ENCODE measurements at regions not wholly inside any gene's neighbourhood (a gene's known extent, or its start where the extent isn't known, plus 50 kb on each side); places are given as distances from the start of the nearest gene placed in this dataset.

DNA sequence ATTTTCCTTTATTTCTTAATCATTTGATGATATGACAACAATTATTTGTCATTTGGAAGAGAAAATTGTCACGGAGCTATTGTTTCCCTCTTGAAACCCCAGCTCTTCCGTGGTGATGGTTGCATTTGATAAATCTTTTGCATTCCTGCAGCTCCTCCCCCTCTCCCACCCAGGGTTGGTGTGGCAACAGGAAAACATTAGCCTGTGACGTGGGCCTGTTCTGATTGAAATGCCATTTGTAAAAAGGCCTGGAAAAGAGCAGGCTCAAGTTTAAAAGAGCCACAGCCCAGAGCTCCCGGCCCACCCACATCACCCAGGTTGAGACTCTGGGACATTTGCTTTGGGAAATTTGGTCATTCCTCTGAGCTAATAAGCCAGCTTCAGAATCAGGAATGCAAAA is 282.5 kb downstream of the RPLP1 start:
- no peak for DNase-seq (ENCODE audit: extremely low spot score in 2 of 2)
- intact Hi-C loops (cut with DNase I) = no loop called here

GRCh38 chr15:69736161-69736560 is 283.5 kb downstream of the RPLP1 start:
- intact Hi-C loops (cut with DNase I) = no loop called here
- Histone ChIP-seq H3K9me3 (no peaks in the 10 kb centered on the region), H3K27me3 (no peaks in the 10 kb centered on the region), H3K4me1 (peaks cover 10% of the 10 kb centered on the region), H3K36me3 (no peaks in the 10 kb centered on the region), H3K27ac (no peak overlapping the region), H3K4me3 (no peak overlapping the region)
- DNase-seq (ENCODE audit: extremely low spot score in 2 of 2) = no peak
- TF ChIP-seq POLR2AphosphoS5 (IDR thresholded peaks at IDR 0.05; ENCODE audit: insufficient read depth in 1 of 2, low read depth in 1 of 2) = no peak
- TF ChIP-seq, protein P1, sequence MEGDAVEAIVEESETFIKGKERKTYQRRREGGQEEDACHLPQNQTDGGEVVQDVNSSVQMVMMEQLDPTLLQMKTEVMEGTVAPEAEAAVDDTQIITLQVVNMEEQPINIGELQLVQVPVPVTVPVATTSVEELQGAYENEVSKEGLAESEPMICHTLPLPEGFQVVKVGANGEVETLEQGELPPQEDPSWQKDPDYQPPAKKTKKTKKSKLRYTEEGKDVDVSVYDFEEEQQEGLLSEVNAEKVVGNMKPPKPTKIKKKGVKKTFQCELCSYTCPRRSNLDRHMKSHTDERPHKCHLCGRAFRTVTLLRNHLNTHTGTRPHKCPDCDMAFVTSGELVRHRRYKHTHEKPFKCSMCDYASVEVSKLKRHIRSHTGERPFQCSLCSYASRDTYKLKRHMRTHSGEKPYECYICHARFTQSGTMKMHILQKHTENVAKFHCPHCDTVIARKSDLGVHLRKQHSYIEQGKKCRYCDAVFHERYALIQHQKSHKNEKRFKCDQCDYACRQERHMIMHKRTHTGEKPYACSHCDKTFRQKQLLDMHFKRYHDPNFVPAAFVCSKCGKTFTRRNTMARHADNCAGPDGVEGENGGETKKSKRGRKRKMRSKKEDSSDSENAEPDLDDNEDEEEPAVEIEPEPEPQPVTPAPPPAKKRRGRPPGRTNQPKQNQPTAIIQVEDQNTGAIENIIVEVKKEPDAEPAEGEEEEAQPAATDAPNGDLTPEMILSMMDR (IDR thresholded peaks at IDR 0.05) = no peak
- no peak for TF ChIP-seq POLR2A (IDR thresholded peaks at IDR 0.05)

More for the DNA sequence above, 282.5 kb downstream of the RPLP1 start:
- Histone ChIP-seq H3K36me3 (no peaks in the 10 kb centered on the region), H3K4me3 (no peak overlapping the region), H3K4me1 (peaks cover 10% of the 10 kb centered on the region), H3K27ac (no peak overlapping the region), H3K9me3 (no peaks in the 10 kb centered on the region), H3K27me3 (no peaks in the 10 kb centered on the region)
- TF ChIP-seq POLR2AphosphoS5 (IDR thresholded peaks at IDR 0.05; ENCODE audit: insufficient read depth in 1 of 2, low read depth in 1 of 2) (no peak), POLR2A (IDR thresholded peaks at IDR 0.05) (no peak)
- TF ChIP-seq, protein P1 (IDR thresholded peaks at IDR 0.05) = no peak

DNA sequence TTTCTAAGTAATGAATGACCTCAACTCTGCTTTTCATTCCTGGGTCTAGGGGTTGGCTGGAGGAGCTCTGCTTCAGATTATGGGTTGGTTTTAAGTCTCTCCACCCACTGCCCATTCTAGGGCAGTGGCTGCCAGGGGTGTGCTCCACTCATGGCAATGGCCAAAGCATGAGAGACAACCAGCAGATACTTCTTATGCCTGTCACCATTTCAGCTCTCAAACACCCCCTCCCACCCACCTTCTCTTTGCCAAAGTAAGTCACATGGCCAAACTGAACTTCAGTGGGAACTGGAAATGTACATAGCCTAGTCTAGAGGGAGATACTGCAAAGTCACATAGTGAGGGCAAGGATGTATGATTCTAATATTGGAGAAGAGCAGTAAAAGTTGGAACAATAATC is 285.3 kb downstream of the RPLP1 start:
- intact Hi-C loops (cut with DNase I) = no loop called here
- H3K4me3 ChIP-seq = no peak overlapping the region
- TF ChIP-seq, protein P1 (IDR thresholded peaks at IDR 0.05) = no peak
- H3K36me3 ChIP-seq = no peaks in the 10 kb centered on the region
- H3K4me1 ChIP-seq = peaks cover 17% of the 10 kb centered on the region
- no peak for DNase-seq (ENCODE audit: extremely low spot score in 2 of 2)
- no peaks in the 10 kb centered on the region for H3K9me3 ChIP-seq
- H3K27ac ChIP-seq = no peak overlapping the region
- no peaks in the 10 kb centered on the region for H3K27me3 ChIP-seq

- TF ChIP-seq POLR2AphosphoS5 (IDR thresholded peaks at IDR 0.05; ENCODE audit: insufficient read depth in 1 of 2, low read depth in 1 of 2) (no peak), POLR2A (IDR thresholded peaks at IDR 0.05) (no peak)
- TF ChIP-seq, protein P1 (IDR thresholded peaks at IDR 0.05) = no peak
- Histone ChIP-seq H3K27ac (no peak overlapping the region), H3K4me1 (peaks cover 11% of the 10 kb centered on the region), H3K9me3 (no peaks in the 10 kb centered on the region), H3K36me3 (no peaks in the 10 kb centered on the region), H3K27me3 (no peaks in the 10 kb centered on the region), H3K4me3 (no peak overlapping the region)
- no peak for DNase-seq (ENCODE audit: extremely low spot score in 2 of 2)
- intact Hi-C loops (cut with DNase I) = no loop called here
These were observed 288.1 kb downstream of the RPLP1 start for GRCh38 chr15:69740684-69741083.

DNA sequence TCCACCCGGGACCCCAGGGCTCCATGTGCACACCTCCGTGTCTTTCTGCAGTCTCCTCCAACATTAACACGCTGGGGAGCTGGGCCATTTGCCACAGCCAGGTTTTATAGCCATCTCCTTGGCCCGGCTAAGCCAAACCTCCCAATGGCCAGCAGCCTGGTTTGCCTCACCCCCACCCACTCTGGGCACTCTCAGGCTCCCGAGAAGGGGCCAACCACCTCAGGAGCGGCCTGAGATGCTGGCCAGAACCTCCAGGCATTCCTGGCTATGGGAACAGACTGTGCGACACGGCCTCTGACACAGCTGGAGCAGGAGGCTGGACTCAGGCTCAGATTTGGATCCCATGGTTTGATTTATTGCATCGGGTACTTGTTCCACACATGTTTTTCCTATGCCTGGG is 289.7 kb downstream of the RPLP1 start:
- no peak overlapping the region for H3K27ac ChIP-seq
- no peaks in the 10 kb centered on the region for H3K9me3 ChIP-seq
- peaks cover 8% of the 10 kb centered on the region for H3K4me1 ChIP-seq
- TF ChIP-seq POLR2A (IDR thresholded peaks at IDR 0.05) (no peak), POLR2AphosphoS5 (IDR thresholded peaks at IDR 0.05; ENCODE audit: insufficient read depth in 1 of 2, low read depth in 1 of 2) (no peak)
- TF ChIP-seq, protein P1 (IDR thresholded peaks at IDR 0.05) = no peak
- no peak for DNase-seq (ENCODE audit: extremely low spot score in 2 of 2)
- intact Hi-C loops (cut with DNase I) = no loop called here
- no peaks in the 10 kb centered on the region for H3K36me3 ChIP-seq
- H3K27me3 ChIP-seq = no peaks in the 10 kb centered on the region
- H3K4me3 ChIP-seq = no peak overlapping the region

Data from vagina (tissue), 2 donors.